Endothelial cell of umbilical vein (primary cell): ENCODE measurements at regions not wholly inside any gene's neighbourhood (a gene's known extent, or its start where the extent isn't known, plus 50 kb on each side); places are given as distances from the start of the nearest gene placed in this dataset.

Source experiments
- BruUV-seq: library from RNA; stranded (reverse); fragments of 400-500 nt; replicated peaks from 2 replicates; lab custom pipeline; 2021; lab: Mats Ljungman, UMichigan
- CTCF ChIA-PET: fragments of 300-600, 350-600 bp; sonication (Branson Sonifier 250); formaldehyde crosslinking; loops from one replicate; lab custom pipeline; 2021; ENCODE audit warnings: antibody characterized with exemption, inconsistent platforms; lab: Charles Lee
- POLR2A ChIA-PET: fragments of 300-600, 350-600 bp; sonication (Branson Sonifier 250); formaldehyde crosslinking; loops from one replicate; lab custom pipeline; 2021; ENCODE audit warnings: antibody characterized with exemption, inconsistent platforms; lab: Charles Lee
- DNase-seq: peaks from one replicate; pipeline ENCODE4 v3.0.0-alpha.2; 2011; ENCODE audit warnings: low read depth, low spot score
- FAIRE-seq: peaks from 2 replicates; lab custom pipeline; 2011; peaks lifted over from hg19 to GRCh38; lab: Jason Lieb, UNC
- H2AFZ ChIP-seq: 2 replicates; pipeline ENCODE4 v1.6.0; 2012; ENCODE audit warnings: low read depth, low read length, control low read depth, inconsistent platforms
- H3K27ac ChIP-seq: 2 replicates; pipeline ENCODE4 v1.5.1; 2011; ENCODE audit warnings: low read depth, mild to moderate bottlenecking, control low read depth, low read length, moderate library complexity; ENCODE audit not compliant: insufficient read depth
- H3K27me3 ChIP-seq, 2 experiments: 2 replicates each; pipeline versions ENCODE4 v1.6.0 to v1.6.1; 2011; ENCODE audit warnings: low read length in 2 of 2, mixed read lengths in 1 of 2; ENCODE audit not compliant: control insufficient read depth in 2 of 2, insufficient read depth in 2 of 2
- H3K36me3 ChIP-seq, 2 experiments: 2 replicates in 1 of 2; 3 replicates in 1 of 2; pipeline ENCODE4 v1.5.1; 2011; ENCODE audit warnings: low read length in 2 of 2, mild to moderate bottlenecking in 1 of 2, moderate library complexity in 1 of 2; ENCODE audit not compliant: control insufficient read depth in 2 of 2, insufficient read depth in 2 of 2; ENCODE audit errors: extremely low read depth in 1 of 2
- H3K4me1 ChIP-seq: 3 replicates; pipeline ENCODE4 v1.5.1; 2011; ENCODE audit warnings: mild to moderate bottlenecking, low read length; ENCODE audit not compliant: control insufficient read depth, insufficient read depth; ENCODE audit errors: extremely low read depth
- H3K4me2 ChIP-seq: 2 replicates; pipeline ENCODE4 v1.6.1; 2011; ENCODE audit warnings: low read length, control low read depth, mixed read lengths; ENCODE audit not compliant: insufficient read depth
- H3K4me3 ChIP-seq, 3 experiments: fragments of 200-600 bp in 1 of 3; sonication (generic), shearing (Covaris generic) in 1 of 3; replicated peaks in 1 of 3; 2 replicates each; pipeline ENCODE4 v1.5.1; 2011 to 2016; ENCODE audit warnings: control low read depth in 3 of 3, low read length in 3 of 3, mild to moderate bottlenecking in 2 of 3, inconsistent platforms in 1 of 3, low read depth in 1 of 3, moderate library complexity in 1 of 3; ENCODE audit not compliant: insufficient read depth in 1 of 3
- H3K79me2 ChIP-seq: 2 replicates; pipeline ENCODE4 v1.6.0; 2012; ENCODE audit warnings: low read length, inconsistent platforms; ENCODE audit not compliant: control insufficient read depth, insufficient read depth
- H3K9ac ChIP-seq: replicated peaks from 2 replicates; pipeline ENCODE3; 2011; ENCODE audit warnings: low read length, control low read depth; ENCODE audit not compliant: insufficient read depth; ENCODE audit errors: extremely low read depth
- H3K9me1 ChIP-seq: replicated peaks from 3 replicates; pipeline ENCODE4 v1.6.0; 2011; ENCODE audit warnings: mild to moderate bottlenecking, low read length; ENCODE audit not compliant: control insufficient read depth, insufficient read depth; ENCODE audit errors: extremely low read depth
- H3K9me3 ChIP-seq: replicated peaks from 2 replicates; pipeline ENCODE4 v1.5.1; 2012; ENCODE audit warnings: low read length, inconsistent platforms; ENCODE audit not compliant: control insufficient read depth, insufficient read depth
- H4K20me1 ChIP-seq: replicated peaks from 2 replicates; pipeline ENCODE3; 2011; ENCODE audit warnings: mild to moderate bottlenecking, low read length; ENCODE audit not compliant: control insufficient read depth, insufficient read depth; ENCODE audit errors: extremely low read depth
- CTCF ChIP-seq, 2 donors: IDR thresholded peaks; 1 replicate in 1 of 2; 2 replicates in 1 of 2; pipeline ENCODE4 v1.5.1; 2011; ENCODE audit warnings: low read length in 2 of 2, mild to moderate bottlenecking in 2 of 2, moderate library complexity in 2 of 2, control low read depth in 1 of 2, inconsistent platforms in 1 of 2, low read depth in 1 of 2; ENCODE audit not compliant: insufficient read depth in 1 of 2; ENCODE audit errors: extremely low read depth in 1 of 2
- EZH2 ChIP-seq: IDR thresholded peaks from 2 replicates; pipeline ENCODE4 v1.6.1; 2012; ENCODE audit warnings: borderline replicate concordance, low read depth, mild to moderate bottlenecking, moderate library complexity, low read length, inconsistent platforms; ENCODE audit not compliant: severe bottlenecking
- FOS ChIP-seq: IDR thresholded peaks from 2 replicates; pipeline ENCODE4 v1.6.1; 2011; ENCODE audit warnings: mild to moderate bottlenecking, low read length, moderate library complexity, borderline replicate concordance; ENCODE audit not compliant: insufficient read depth
- GATA2 ChIP-seq: IDR thresholded peaks from 2 replicates; pipeline ENCODE4 v1.7.0; 2011; ENCODE audit warnings: low read depth, mild to moderate bottlenecking, moderate library complexity, mixed read lengths, low read length; ENCODE audit not compliant: insufficient read length, insufficient read depth
- JUN ChIP-seq: IDR thresholded peaks from 2 replicates; pipeline ENCODE4 v1.6.1; 2011; ENCODE audit warnings: borderline replicate concordance, low read depth; ENCODE audit not compliant: insufficient read length, insufficient read depth
- MAX ChIP-seq: IDR thresholded peaks from 2 replicates; pipeline ENCODE4 v1.6.1; 2011; ENCODE audit not compliant: insufficient read depth, insufficient read length
- MYC ChIP-seq: IDR thresholded peaks from one replicate; pipeline ENCODE4 v1.6.1; 2011; ENCODE audit warnings: mild to moderate bottlenecking, low read depth, low read length
- POLR2A ChIP-seq: IDR thresholded peaks from 2 replicates; pipeline ENCODE4 v1.6.1; 2012; ENCODE audit warnings: low read depth, mild to moderate bottlenecking, control low read depth, low read length
- POLR2AphosphoS5 ChIP-seq: IDR thresholded peaks from 2 replicates; pipeline ENCODE4 v1.6.1; 2012; ENCODE audit warnings: low read depth, mild to moderate bottlenecking, control low read depth, low read length, moderate library complexity; ENCODE audit not compliant: insufficient read depth
- dilution Hi-C: fragments of 300-500 bp; cut with MboI; formaldehyde crosslinking; loops from one replicate; pipeline ENCODE4 v1.15.0; 2019; ENCODE audit warnings: low sequenced_read_pairs; ENCODE audit not compliant: extremely low pct_ligation_motif_present
- intact Hi-C: fragments of 100-400 bp; cut with micrococcal nuclease; formaldehyde crosslinking; loops from one replicate; pipeline ENCODE4 v1.10.0; 2022

GRCh38 chr1:67979532-67979931 lies 70.9 kb downstream of the DIRAS3 start:
- Histone ChIP-seq H3K9ac (no peak overlapping the region), H3K27ac (no peak overlapping the region), H3K27me3 (no peaks in the 10 kb centered on the region), H2AFZ (no peak overlapping the region), H4K20me1 (no peaks in the 10 kb centered on the region), H3K9me1 (no peaks in the 10 kb centered on the region), H3K4me2 (no peak overlapping the region), H3K79me2 (no peaks in the 10 kb centered on the region), H3K4me3 (no peak overlapping the region), H3K36me3 (no peaks in the 10 kb centered on the region), H3K4me1 (peaks cover 2% of the 10 kb centered on the region), H3K9me3 (no peaks in the 10 kb centered on the region)
- ChIA-PET CTCF (interaction anchor here (0.8 kb wide), 1 partner anchor 11 kb away, joined by 4 read pairs; no protein-coding TSS in a partner anchor), POLR2A (no interaction called here)
- DNase-seq: no peak
- BruUV-seq: no TSS peak
- no peak for TF ChIP-seq CTCF (IDR thresholded peaks at IDR 0.05; ENCODE audit: extremely low read depth in 1 of 2, insufficient read depth in 1 of 2, low read depth in 1 of 2, low read length in 2 of 2)
- no peak for TF ChIP-seq FOS
- TF ChIP-seq MYC: no peak
- TF ChIP-seq POLR2AphosphoS5: no peak
- TF ChIP-seq EZH2: no peak
- TF ChIP-seq JUN: no peak
- TF ChIP-seq GATA2: no peak
- TF ChIP-seq POLR2A: no peak
- TF ChIP-seq MAX: no peak
- no peak for FAIRE-seq
- dilution Hi-C loops: no loop called here
- intact Hi-C loops: no loop called here
